GM19397 (cell line): ENCODE measurements at regions not wholly inside any gene's neighbourhood (a gene's known extent, or its start where the extent isn't known, plus 50 kb on each side); places are given as distances from the start of the nearest gene placed in this dataset.
"Not testable (repeated sequence)": the region's sequence is repeated elsewhere in the genome, so short reads cannot be mapped to it uniquely, and the experiment has no call there.

Experiments
- ATAC-seq: cut with Tn5 transposase; IDR thresholded peaks from one replicate; pipeline ENCODE4 v1.9.1; 2021; ENCODE audit warnings: mild to moderate bottlenecking, moderate library complexity; ENCODE audit not compliant: unreplicated experiment

DNA sequence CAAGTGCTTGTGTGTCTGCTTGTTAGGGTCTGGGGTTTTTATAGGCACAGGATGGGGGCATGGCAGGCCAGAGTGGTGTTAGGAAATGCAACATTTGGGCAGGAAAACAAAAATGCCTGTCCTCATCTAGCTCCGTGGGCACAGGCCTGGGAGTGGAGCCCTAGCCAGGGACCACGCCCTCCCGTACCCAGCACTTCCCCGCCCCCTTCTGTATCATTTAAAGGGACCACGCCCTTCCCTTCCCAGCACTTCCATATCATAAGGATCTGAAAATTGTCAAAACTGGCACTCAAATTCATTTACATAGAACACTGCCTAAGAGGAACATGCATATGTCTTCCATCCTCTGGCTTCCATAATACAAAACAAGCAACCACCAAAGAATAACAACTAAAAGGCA, 185.8 kb downstream of the B3GLCT start:
- ATAC-seq = no peak

DNA sequence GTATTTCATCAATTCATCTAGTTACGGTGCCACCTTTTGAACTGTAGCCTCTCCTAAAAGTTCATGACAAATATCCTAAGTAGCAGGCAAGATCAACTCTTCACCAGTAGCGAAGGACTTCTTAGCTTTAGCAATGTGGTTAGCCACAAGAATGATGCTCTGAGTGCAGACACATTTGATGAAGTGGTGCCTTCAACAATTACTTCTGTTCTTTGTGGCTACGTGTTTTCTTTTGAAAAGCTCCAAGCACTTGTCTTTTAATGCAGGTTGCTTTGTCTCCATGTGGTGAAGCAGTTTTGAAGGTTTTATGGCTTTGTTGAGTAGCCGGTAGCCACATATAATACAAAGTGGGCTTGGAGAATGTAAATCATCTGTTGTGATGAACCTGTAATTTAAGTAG, 194.7 kb downstream of the B3GLCT start:
- ATAC-seq = no peak

DNA sequence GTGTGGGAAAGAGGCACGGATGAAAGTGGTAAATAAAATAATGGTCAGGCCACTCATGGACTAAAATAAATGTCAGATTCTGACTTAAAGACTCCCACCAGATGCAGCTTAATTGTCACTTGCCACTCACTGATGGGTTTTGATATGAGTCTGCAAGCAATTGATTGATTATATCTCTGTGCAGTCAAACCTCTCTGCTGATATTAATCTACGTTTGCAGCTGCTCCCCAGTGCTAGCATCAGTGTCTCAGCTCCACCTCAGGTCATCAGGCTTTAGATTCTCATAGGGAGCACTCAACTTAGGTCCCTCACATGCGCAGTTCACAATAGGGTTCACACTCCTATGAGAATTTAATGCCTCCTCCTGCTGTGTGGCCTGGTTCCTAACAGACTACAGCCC, 195.3 kb downstream of the B3GLCT start:
- no peak for ATAC-seq

DNA sequence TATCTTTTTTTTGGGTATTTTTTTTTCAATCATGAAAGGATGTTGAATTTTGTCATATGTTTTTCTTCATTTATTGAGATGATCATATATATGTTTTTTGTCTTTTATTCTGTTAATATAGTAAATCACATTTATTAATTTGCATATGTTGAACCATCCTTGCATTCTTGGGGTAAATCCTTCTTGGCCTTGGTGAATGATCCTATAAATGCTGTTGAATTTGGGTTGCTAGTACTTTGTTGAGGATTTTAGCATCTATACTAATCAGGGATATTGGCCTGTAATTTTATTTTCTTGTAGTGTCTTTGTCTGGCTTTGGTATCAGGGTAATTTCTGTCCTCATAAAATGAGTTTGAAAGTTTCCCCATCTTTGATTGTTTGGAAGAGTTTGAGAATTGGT, 199.9 kb downstream of the B3GLCT start:
- ATAC-seq = no peak

DNA sequence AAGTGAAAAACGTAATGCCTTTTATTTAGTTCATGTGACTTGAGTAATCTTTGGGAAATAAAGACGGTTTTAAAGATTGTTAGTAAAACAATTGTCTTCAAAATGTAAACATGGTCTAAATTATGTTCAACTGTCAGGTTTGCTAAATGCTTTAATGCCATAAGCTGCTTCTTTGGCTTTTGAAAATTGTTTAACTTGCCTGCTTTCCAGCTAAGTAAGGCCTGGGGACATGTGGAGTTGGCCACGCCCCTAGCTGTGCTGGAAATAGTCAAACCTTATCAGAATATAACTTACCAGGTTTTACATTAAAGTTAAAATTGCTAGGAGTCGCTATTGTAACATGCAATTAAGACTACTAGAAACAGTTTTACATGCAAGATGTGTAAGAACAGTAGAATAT, 203.9 kb downstream of the B3GLCT start:
- not testable (repeated sequence) for ATAC-seq

DNA sequence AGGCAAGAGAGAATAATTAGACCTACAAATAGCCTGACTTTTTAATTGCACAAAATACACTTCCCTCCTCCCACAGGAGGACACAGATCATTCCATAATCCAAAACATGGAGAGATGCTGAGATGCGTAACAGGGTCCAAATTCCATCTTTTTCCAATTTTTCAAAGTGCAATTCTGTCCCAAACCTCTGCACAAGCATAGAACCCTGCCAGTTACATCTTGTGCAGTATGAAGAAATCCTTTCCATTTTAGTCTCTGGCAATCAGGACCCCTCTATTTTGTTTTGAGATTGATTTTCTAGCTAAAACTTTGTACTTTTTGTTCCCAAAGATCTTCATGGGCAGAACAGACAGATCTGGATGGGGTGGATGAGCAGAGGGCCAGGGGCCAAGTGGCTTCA, 209.2 kb downstream of the B3GLCT start:
- ATAC-seq = no peak

DNA sequence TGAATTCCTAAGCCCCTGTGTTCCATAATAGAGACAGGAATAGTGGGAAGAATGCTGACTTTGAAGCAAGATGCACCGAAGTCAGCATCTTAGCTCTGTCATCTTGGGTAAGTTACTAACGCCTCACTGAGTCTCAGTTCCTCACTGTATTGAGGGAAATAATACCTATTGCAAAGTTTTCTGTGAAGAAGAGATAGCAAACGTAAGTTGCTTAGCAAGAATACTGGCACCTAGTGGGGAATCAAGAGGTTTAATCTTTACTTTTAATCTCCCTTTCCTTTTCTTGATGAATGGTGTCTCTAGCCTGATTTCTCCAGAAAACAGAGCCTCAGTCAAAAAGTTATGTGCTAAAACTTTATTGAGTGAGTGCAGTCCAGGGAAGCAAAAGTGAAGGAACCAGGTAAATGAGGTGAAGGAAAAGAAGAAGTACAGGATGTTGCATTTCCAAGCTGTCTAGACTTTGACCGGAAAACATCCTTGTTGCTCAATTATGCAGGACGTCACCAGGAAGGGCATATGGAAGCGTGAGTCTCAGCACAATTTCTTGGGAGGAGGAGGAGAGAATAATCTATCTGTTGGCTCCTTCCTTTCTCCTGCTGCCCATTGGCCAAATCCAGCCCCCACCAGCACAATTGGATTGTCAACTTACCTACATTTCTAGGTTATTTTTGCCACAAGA, 210.0 kb downstream of the B3GLCT start:
- no peak for ATAC-seq

DNA sequence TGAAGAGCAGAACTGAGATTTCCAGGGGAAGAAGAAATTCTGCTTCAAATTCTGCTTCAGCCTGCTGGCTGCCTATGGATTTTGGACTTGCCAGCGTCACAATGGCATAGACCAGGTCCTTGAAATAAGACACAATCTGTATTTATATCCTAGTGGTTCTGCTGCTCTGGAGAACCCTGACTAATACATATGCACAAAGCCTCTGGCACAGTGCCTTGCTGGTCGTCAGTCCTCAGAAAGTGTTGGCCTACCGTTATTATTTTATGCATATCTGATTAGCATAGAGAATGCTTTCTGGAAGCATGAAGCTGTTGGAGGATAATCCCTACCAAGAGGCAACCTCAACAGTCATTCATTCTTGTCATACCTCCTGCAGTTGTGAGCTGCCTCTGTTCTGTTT, 213.7 kb downstream of the B3GLCT start:
- no peak for ATAC-seq

DNA sequence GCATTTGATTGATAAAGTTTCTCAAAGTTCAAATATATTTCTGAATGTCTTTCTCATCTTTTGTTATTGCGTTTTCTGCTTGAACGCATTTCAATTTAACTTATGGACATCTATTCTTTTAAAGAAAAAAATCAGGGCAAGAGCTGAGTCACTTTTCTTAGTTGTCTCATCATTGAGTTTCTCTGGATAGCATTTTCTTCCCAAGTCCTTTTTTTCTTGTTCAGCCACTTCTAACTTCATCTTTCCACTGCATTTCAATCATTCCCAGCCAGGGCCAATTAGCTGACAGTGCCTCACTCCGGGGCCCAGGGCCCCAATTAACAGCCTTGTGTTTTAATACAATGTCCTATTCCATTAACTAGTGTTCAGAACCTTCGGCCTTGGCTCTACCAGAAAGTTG, 216.3 kb downstream of the B3GLCT start:
- no peak for ATAC-seq

DNA sequence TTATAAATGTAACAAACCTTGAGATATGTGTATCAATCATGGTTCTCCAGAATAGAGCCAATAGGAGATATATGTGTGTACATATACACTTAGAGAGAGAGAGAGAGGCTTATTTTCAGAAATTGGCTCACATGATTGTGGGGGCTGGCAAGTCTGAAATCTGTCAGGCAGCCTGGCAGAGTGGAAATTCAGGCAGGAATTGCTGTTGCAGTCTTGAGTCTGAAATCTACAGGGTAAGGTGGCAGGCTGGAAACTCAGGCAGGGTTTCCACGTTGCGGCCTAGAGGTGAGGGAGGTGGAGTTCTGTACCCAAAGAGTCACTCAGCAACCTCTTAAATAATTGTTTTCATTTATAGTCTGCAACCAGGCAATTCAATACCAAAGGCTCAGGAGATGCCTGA, 218.4 kb downstream of the B3GLCT start:
- no peak for ATAC-seq

DNA sequence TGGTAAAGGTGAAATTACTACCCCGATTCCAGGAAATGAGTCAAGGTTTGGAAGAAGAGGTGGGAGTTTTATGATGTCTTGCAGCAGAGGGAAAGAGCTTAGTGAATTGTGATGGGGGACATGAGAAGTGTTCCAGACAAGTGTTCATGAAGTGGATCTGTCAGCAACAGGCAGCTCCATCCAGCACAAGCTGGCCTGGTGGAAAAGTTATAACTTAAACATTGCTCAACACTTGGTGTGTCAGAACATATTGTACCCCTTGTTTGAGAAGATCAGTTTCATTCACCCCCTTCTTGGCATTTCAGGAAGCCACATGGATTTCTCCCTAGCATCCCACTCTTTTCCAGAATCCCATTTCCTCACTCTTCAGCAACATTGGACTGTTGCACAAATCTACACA, 222.0 kb downstream of the B3GLCT start:
- no peak for ATAC-seq

DNA sequence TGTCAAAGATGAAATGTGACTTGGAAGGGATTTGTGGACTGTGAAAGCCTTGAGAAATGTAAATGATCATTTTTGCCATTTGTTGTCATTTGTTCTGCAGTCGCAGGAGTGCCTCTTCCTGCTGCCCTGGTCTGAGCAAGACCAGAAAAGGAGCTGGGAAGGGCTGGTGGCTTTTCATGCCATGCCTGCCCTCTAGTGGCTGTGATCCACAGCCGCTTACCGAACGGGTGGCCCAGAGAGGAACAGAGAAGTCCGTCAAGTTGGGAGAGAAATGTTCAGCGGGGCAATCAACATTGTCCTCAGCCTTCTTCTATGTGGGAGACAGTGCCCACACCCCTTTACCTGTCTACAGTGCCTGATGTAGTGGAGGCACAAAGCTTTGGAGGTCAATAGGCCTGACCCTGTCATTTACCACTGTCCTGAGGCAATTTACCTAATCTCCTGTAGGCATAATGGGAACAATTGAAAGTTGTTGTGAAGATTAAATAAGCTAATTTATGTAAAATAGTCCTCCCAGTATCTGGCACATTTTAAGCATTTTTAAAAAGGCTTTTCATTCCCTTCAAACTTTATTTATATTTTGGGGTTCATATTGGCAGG, 224.5 kb downstream of the B3GLCT start:
- ATAC-seq = peak; percentile 92

DNA sequence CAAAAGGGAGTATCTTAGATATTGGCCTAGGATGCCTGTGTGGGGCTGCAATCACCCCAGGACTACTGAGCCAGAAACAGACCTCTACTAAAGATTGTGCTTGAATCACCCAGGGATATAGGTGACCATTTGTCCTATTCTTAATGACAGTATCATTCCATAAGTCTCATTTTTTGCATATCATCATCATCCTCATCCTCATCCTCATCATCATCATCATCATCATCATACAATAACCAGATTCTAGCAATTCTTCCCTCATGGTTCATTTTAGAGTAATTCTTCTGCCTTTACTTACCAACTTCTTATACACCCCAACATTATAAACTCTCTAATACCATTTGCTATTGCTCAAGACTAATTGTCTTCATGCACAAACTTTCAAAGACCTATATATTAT, 226.6 kb downstream of the B3GLCT start:
- ATAC-seq = no peak

DNA sequence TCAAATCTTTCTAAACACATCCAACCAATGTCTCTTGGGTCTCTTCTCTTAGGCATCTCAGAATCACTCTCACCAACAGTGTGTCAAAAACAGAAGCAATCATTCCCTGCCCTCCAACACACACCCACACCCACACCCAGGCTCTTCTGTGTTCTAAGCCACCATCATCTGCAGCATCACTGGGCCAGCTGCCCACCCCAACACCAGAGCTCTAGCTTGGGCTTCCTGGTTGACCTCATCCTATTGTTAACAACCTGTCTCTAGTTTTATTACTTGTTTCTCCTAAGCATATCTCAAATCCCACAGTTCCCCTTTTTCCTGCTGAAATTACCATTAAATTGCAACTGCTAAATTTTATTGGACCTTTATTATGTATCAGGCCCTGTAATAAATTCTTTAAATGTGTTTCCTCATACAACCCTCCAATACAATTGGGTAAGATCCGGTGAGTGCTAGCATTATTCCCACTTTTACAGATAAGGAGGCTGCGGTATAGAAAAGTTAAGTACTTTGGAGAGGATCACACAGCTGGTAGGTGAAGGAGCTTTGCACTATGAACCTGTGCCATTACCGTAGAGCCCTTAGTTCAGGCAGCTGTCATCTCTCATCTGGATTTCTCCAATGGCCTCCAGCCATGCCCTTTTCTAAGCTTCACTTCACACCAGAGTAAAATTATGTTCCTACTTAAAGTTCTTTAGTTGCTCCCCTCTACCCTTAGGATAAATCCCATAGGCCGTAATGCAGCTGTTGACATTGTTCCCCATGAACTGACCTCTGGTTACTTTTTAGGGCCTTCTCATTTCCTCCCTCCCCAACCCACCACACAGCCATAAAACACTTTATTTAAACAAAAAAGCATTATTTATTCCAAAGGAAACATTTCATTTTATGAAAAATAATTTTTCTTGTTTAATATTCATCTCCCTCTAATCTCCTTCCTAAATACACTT, 227.7 kb downstream of the B3GLCT start:
- ATAC-seq = no peak

DNA sequence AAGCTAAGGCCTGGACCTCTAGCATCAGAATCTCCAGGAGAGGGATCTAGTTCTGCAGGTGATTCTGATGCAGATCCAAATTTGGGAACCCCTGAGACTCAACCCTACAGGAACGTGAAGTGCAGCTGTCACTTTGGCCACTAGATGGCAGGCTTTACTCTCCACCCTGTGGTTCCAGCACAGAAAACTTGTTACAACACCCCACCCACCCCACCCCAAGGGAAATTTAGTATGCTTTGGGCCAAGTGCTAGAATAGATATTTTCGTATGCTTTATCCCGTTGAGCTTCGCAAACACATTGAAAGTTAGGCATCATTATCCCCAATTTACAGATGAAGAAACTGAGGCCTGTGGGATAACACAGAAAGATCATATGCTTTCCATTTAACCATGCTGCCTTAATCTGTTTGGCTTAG, 232.0 kb downstream of the B3GLCT start:
- ATAC-seq = no peak

DNA sequence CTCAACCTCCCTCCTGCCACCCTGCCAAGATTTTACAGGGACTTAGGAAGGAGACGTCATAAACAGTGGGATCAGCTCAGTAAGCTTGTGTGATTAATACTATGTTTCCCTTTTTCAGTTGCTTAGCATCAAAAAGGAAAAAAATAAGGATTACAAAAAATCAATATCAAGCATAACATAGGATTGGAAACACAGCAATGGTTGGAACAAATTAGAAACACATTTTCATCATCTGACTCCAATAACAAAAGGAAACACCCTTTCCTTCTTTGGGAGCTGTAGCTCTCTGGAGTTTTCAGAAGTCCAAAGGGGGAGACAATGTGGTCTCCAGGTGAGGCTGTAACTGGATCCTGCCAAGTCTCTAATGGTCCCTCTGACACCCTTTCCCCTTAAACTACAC, 233.4 kb downstream of the B3GLCT start:
- ATAC-seq = no peak

DNA sequence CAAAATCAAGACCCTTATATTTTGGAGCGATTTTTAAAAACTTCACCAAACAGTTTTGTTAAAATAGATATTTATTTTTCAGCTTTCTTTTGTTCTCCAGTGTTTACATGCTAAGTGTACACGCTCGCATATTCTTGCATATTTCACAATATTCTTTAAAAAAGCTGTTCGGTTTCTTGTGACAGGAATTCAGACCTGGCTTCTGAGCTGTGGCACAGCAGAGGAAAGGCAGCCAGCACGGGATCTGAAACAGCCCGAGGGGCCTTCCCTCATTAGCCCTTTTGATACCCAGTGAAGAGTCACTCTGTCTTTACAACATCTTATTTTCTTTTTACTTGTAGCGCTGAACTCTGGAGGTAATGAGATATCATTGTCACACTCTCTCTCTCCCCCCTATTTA, 234.0 kb downstream of the B3GLCT start:
- ATAC-seq = no peak

DNA sequence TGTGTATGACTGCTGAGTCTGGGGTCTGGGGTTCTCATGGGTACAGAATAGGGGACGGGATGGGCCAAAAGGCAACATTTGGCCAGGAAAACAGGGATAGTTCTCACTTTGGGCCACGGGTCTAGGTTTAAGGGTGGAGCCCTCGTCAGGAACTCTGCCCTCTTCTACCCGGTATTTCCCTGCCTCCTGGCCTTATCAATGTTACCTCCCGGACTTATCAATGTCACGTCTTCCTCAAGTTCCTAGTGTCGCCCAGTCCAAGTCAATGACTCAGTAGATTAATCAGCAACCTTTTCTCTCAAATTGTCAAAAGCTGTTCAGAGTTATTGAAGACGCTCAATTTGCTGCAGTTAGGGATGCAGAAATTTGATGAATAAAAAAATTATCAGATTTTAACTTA, 234.8 kb downstream of the B3GLCT start:
- no peak for ATAC-seq

DNA sequence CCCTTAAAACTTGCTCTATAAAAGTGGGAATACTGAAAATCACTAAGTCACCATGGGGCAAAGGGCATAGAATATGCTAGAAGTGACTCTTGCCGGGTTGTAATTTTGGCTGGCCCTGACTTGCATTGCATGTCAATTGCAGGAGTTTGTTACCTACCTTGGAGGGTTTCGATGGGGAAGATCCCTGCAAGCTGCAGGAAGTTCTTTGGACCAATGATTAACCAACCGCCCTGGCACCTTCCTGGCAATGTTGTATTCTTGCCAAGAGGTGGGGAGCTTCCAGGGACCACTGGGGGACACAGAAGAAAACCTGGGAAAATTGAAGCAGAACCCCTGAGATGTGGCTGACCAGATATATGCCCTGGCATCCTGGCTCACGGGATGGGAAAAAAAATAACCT, 235.8 kb downstream of the B3GLCT start:
- ATAC-seq = no peak

DNA sequence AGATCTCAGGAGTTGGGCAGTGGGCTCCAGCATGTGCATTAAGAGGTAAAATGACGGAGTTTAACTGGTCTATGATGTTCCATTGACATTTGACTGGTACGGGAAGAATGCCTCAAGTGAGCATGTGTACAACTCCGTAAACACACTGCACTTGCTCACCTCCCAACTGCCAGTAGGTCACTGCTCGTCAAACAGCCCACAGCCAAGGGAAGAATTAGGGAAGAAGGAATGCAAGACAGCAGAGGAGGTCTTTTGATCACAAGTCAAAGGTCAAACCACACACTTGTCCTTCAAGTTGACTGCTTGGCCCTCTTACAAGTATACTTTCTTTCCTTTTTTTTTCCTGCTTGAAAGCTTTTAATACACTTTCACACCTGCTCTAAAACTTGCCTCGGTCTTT, 236.7 kb downstream of the B3GLCT start:
- ATAC-seq = no peak

DNA sequence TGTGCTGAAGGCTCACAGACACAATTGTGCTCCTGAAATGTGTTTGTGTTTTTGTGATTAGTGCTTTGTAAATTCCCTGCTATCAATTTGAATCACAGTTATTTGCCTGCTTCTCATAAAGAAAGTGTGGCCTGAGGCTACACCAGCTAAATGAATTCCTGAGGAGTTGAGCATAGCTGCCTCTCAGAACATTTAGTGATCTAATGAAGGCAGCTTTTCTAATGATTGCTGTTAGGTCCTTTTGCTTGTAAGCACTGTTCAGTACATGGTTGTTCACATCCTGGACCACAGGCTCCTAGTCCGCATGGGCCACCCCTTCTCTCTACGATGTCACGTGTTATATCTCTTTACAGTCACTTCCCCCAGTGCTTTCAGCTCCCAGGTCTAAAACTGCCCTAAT, 238.2 kb downstream of the B3GLCT start:
- no peak for ATAC-seq

DNA sequence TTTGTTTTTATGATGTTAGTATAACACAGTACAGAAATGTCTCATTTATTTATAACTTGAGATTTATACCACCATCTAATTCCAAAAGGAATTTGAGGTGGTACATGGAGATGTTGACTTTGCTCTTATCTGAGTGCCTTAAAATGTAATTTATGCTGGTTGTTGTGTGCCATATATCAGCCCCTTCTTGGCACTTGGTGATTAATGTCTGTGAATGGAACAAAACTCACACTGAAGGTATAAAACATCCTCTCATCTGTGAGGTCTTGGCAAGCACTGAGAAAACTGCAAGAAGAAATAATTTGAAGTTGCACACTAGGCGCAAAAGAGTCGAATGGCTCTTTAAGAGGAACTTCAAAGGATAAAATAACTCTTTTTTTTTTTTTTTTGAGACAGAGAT, 240.4 kb downstream of the B3GLCT start:
- no peak for ATAC-seq
